Duodenal mucosa (tissue), 2 donors: ENCODE measurements at regions not wholly inside any gene's neighbourhood (a gene's known extent, or its start where the extent isn't known, plus 50 kb on each side); places are given as distances from the start of the nearest gene placed in this dataset.

ENCODE experiments used
- H3K27ac ChIP-seq: one replicate; pipeline ENCODE4 v1.7.0; 2013; ENCODE audit warnings: low read depth, low read length
- H3K27me3 ChIP-seq, 2 donors: one replicate each; pipeline ENCODE4 v1.7.0; 2013; ENCODE audit warnings: low read length in 2 of 2, control low read depth in 1 of 2; ENCODE audit not compliant: insufficient read depth in 2 of 2, control insufficient read depth in 1 of 2
- H3K36me3 ChIP-seq, 2 donors: one replicate each; pipeline ENCODE4 v1.7.0; 2013; ENCODE audit warnings: low read length in 2 of 2, control low read depth in 1 of 2; ENCODE audit not compliant: insufficient read depth in 2 of 2, control insufficient read depth in 1 of 2
- H3K4me1 ChIP-seq, 2 donors: one replicate each; pipeline ENCODE4 v1.7.0; 2013; ENCODE audit warnings: low read length in 2 of 2, control low read depth in 1 of 2; ENCODE audit not compliant: insufficient read depth in 2 of 2, control insufficient read depth in 1 of 2
- H3K4me3 ChIP-seq, 2 donors: one replicate each; pipeline ENCODE4 v1.7.0; 2013; ENCODE audit warnings: low read length in 2 of 2, low read depth in 1 of 2
- H3K9ac ChIP-seq, 2 donors: one replicate each; pipeline ENCODE4 v1.7.0; 2013; ENCODE audit warnings: low read length in 2 of 2, low read depth in 1 of 2
- H3K9me3 ChIP-seq, 2 donors: one replicate each; pipeline ENCODE4 v1.7.0; 2013; ENCODE audit warnings: low read length in 2 of 2, control low read depth in 1 of 2; ENCODE audit not compliant: control insufficient read depth in 1 of 2

- H3K4me1 ChIP-seq, result peaks cover 0 to 3% of the 10 kb centered on the region in 2 donors
- no peak overlapping the region for H3K27ac ChIP-seq
- no peak overlapping the region for H3K4me3 ChIP-seq
- no peaks in the 10 kb centered on the region for H3K27me3 ChIP-seq
- no peaks in the 10 kb centered on the region for H3K9me3 ChIP-seq
- H3K9ac ChIP-seq, result no peak overlapping the region
- H3K36me3 ChIP-seq, result no peaks in the 10 kb centered on the region
These were observed 1096.6 kb downstream of the BCL11B start for GRCh38 chr14:98175436-98175835.

DNA sequence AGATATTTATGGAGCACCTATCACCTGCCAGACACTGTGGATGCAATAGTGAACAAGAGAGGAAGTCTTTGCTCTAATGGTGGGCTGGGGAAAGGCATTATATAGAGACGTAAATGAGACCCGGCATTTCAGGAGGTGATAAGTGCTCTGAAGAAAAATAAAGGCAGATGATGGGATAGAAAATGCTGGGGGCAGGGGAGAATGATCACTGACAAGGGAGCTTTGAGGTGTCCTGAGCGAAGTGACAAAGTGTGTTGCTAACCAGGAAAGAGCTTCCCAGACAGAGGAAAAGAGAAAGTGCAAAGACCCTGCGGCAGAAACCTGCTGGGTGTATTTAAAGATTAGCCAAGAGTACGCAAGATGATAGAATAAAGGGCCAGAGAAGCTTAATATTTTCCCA, 1096.1 kb downstream of the BCL11B start:
- Histone ChIP-seq H3K27ac (no peak overlapping the region), H3K9me3 (no peaks in the 10 kb centered on the region), H3K4me3 (no peak overlapping the region), H3K27me3 (no peaks in the 10 kb centered on the region), H3K9ac (no peak overlapping the region), H3K36me3 (no peaks in the 10 kb centered on the region), H3K4me1 (peaks cover 0 to 3% of the 10 kb centered on the region in 2 donors)

GRCh38 chr14:98176892-98177291, 1095.1 kb downstream of the BCL11B start:
- Histone ChIP-seq H3K9me3 (no peaks in the 10 kb centered on the region), H3K36me3 (no peaks in the 10 kb centered on the region), H3K27me3 (no peaks in the 10 kb centered on the region), H3K4me3 (no peak overlapping the region), H3K9ac (no peak overlapping the region), H3K4me1 (peaks cover 0 to 3% of the 10 kb centered on the region in 2 donors), H3K27ac (no peak overlapping the region)

- Histone ChIP-seq H3K36me3 (no peaks in the 10 kb centered on the region), H3K4me3 (no peak overlapping the region), H3K27me3 (no peaks in the 10 kb centered on the region), H3K9me3 (no peaks in the 10 kb centered on the region), H3K4me1 (peaks cover 0 to 3% of the 10 kb centered on the region in 2 donors), H3K27ac (no peak overlapping the region), H3K9ac (no peak overlapping the region)
These were observed 1094.4 kb downstream of the BCL11B start for GRCh38 chr14:98177551-98177950.

DNA sequence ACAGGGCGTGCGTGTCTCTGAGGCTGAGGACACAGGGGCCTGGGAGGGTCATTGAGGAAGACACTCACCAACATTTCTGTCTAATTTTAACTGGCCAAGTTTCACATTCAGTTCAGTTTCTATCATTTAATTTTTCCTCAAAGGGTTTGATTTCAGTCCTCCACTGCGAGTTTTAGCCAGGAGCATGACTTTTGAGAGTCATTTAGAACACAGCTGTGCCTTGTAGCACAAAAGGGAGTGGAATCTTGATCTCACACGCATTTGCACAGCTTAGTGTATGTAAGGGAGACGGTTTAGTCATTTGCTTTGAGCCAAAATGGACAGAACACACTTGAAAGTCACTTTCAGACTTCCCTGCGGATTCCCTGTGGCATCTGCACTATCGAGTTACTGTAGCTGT, 1090.8 kb downstream of the BCL11B start:
- Histone ChIP-seq H3K9me3 (no peaks in the 10 kb centered on the region), H3K27ac (no peak overlapping the region), H3K4me3 (no peak overlapping the region), H3K36me3 (no peaks in the 10 kb centered on the region), H3K4me1 (no peaks in the 10 kb centered on the region), H3K27me3 (no peaks in the 10 kb centered on the region), H3K9ac (no peak overlapping the region)

GRCh38 chr14:98181768-98182167, 1090.2 kb downstream of the BCL11B start:
- Histone ChIP-seq H3K36me3 (no peaks in the 10 kb centered on the region), H3K27ac (no peak overlapping the region), H3K27me3 (no peaks in the 10 kb centered on the region), H3K9me3 (no peaks in the 10 kb centered on the region), H3K4me3 (no peak overlapping the region), H3K9ac (no peak overlapping the region), H3K4me1 (no peaks in the 10 kb centered on the region)

DNA sequence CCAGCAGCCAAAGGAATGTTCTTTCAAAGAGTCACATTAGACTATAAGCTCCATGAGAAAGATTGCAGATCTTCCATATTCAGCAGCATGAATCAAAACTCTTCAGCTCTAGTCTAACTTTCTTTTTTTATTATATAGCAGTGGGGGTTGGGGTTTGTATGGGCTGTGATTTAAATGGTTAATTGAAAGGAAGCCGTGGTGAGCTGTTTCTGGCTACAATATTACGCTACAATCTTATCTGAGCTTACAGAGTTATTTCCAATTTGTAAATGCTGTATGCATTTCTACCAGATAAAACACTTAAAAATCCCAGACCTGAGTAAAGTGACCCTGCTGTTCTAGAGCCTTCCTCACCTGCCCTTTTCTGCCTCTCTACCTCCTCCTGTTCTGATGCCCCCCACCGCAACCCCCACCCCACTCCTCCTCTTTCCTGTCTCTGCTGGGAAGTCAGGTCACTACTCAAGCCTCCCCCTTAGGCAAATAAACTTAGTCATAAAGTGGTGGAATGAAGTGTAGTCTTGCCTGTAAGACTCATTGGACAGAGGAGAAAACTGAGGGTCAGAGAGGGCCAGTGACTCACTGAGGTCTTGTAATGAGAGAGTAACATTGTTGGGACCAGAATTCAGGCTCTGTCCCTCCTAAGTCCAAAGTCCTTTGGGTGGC, 1089.5 kb downstream of the BCL11B start:
- H3K27me3 ChIP-seq, result no peaks in the 10 kb centered on the region
- H3K27ac ChIP-seq, result no peak overlapping the region
- H3K9me3 ChIP-seq, result no peaks in the 10 kb centered on the region
- no peak overlapping the region for H3K4me3 ChIP-seq
- no peak overlapping the region for H3K9ac ChIP-seq
- H3K4me1 ChIP-seq, result peaks cover 0 to 2% of the 10 kb centered on the region in 2 donors
- H3K36me3 ChIP-seq, result no peaks in the 10 kb centered on the region

GRCh38 chr14:98183556-98183955, 1088.4 kb downstream of the BCL11B start:
- Histone ChIP-seq H3K36me3 (no peaks in the 10 kb centered on the region), H3K27ac (no peak overlapping the region), H3K27me3 (no peaks in the 10 kb centered on the region), H3K9ac (no peak overlapping the region), H3K9me3 (no peaks in the 10 kb centered on the region), H3K4me1 (peaks cover 0 to 3% of the 10 kb centered on the region in 2 donors), H3K4me3 (no peak overlapping the region)

- Histone ChIP-seq H3K9me3 (no peaks in the 10 kb centered on the region), H3K36me3 (no peaks in the 10 kb centered on the region), H3K27me3 (no peaks in the 10 kb centered on the region), H3K4me1 (peaks cover 0 to 3% of the 10 kb centered on the region in 2 donors), H3K4me3 (no peak overlapping the region), H3K9ac (no peak overlapping the region), H3K27ac (no peak overlapping the region)
These were observed 1087.5 kb downstream of the BCL11B start for GRCh38 chr14:98184457-98184856.

DNA sequence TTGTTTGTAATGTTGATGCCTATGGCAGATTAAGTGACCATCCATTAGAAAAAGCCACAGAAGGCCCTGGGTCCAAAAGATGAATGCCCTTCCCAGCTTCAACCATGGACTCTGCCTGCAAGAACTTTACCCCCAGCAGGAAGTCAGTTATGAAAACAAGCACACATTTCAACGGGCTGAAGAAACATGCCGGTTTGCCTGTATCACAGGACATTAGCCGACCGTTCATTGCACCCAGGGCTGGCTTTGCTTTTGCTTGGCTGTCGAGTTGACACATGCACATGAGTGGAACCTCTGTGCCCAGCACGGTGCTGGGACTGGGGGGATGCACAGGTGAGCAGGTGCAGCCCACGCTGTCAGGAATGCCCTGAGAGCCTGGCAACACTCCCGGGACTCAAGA, 1087.0 kb downstream of the BCL11B start:
- H3K9ac ChIP-seq, result no peak overlapping the region
- no peak overlapping the region for H3K4me3 ChIP-seq
- no peaks in the 10 kb centered on the region for H3K27me3 ChIP-seq
- H3K4me1 ChIP-seq, result peaks cover 0 to 3% of the 10 kb centered on the region in 2 donors
- H3K27ac ChIP-seq, result no peak overlapping the region
- H3K9me3 ChIP-seq, result no peaks in the 10 kb centered on the region
- no peaks in the 10 kb centered on the region for H3K36me3 ChIP-seq
